Sigmoid colon (tissue), 3 donors: ENCODE measurements at regions not wholly inside any gene's neighbourhood (a gene's known extent, or its start where the extent isn't known, plus 50 kb on each side); places are given as distances from the start of the nearest gene placed in this dataset.

Source experiments
- POLR2A ChIP-seq, 2 donors: fragments of 450-650 bp; IDR thresholded peaks; one replicate each; pipeline ENCODE4 v1.6.1; 2016; ENCODE audit warnings: antibody characterized with exemption in 2 of 2, mild to moderate bottlenecking in 2 of 2, moderate library complexity in 2 of 2
- TF ChIP-seq, protein P1 (sequence below), 4 experiments: fragments of 450-650 bp in 3 of 4; fragments of 200-600 bp in 1 of 4; IDR thresholded peaks; one replicate each; pipeline ENCODE4 v1.5.1; 2016 to 2019; ENCODE audit warnings: antibody characterized with exemption in 4 of 4, mild to moderate bottlenecking in 3 of 4, moderate library complexity in 2 of 4

DNA sequence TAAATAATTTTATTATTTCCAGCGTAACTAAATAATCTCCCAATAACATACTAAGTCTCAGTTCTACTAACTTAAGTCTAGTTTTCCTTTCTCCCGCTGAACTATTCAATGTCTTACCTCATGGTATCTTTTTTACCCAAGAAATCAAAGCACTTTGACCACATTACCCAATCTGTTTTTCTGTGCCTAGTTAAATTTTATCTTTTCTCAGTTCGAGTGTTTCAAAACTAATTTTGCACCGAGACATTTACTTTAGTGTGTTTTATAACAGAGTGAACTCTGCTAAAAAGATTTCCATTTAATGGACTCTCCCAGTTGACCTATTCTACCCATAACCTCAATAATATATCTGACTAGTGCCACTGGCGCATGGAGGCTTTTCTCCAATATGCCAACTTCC, 67.6 kb upstream of the IRF2 start:
- TF ChIP-seq POLR2A (IDR thresholded peaks at IDR 0.05) = no peak
- TF ChIP-seq, protein P1, sequence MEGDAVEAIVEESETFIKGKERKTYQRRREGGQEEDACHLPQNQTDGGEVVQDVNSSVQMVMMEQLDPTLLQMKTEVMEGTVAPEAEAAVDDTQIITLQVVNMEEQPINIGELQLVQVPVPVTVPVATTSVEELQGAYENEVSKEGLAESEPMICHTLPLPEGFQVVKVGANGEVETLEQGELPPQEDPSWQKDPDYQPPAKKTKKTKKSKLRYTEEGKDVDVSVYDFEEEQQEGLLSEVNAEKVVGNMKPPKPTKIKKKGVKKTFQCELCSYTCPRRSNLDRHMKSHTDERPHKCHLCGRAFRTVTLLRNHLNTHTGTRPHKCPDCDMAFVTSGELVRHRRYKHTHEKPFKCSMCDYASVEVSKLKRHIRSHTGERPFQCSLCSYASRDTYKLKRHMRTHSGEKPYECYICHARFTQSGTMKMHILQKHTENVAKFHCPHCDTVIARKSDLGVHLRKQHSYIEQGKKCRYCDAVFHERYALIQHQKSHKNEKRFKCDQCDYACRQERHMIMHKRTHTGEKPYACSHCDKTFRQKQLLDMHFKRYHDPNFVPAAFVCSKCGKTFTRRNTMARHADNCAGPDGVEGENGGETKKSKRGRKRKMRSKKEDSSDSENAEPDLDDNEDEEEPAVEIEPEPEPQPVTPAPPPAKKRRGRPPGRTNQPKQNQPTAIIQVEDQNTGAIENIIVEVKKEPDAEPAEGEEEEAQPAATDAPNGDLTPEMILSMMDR (IDR thresholded peaks at IDR 0.05) = no peak
